VCaP (cell line): ENCODE measurements at regions not wholly inside any gene's neighbourhood (a gene's known extent, or its start where the extent isn't known, plus 50 kb on each side); places are given as distances from the start of the nearest gene placed in this dataset.

ENCODE experiments used
- H3K27ac ChIP-seq: fragments of 450-650 bp; 2 replicates; pipeline ENCODE4 v1.5.1; 2017
- TF ChIP-seq, protein P1 (sequence below): fragments of 450-650 bp; conservative IDR thresholded peaks from 2 replicates; pipeline ENCODE4 v1.5.1; 2017; ENCODE audit warnings: mild to moderate bottlenecking, moderate library complexity

- no peak overlapping the region for H3K27ac ChIP-seq
- TF ChIP-seq, protein P1, sequence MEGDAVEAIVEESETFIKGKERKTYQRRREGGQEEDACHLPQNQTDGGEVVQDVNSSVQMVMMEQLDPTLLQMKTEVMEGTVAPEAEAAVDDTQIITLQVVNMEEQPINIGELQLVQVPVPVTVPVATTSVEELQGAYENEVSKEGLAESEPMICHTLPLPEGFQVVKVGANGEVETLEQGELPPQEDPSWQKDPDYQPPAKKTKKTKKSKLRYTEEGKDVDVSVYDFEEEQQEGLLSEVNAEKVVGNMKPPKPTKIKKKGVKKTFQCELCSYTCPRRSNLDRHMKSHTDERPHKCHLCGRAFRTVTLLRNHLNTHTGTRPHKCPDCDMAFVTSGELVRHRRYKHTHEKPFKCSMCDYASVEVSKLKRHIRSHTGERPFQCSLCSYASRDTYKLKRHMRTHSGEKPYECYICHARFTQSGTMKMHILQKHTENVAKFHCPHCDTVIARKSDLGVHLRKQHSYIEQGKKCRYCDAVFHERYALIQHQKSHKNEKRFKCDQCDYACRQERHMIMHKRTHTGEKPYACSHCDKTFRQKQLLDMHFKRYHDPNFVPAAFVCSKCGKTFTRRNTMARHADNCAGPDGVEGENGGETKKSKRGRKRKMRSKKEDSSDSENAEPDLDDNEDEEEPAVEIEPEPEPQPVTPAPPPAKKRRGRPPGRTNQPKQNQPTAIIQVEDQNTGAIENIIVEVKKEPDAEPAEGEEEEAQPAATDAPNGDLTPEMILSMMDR: no peak
These were observed 156.6 kb upstream of the ADARB2 start for GRCh38 chr10:1893941-1894340.

GRCh38 chr10:1886039-1886438 lies 148.7 kb upstream of the ADARB2 start:
- H3K27ac ChIP-seq: no peak overlapping the region
- TF ChIP-seq, protein P1: no peak

DNA sequence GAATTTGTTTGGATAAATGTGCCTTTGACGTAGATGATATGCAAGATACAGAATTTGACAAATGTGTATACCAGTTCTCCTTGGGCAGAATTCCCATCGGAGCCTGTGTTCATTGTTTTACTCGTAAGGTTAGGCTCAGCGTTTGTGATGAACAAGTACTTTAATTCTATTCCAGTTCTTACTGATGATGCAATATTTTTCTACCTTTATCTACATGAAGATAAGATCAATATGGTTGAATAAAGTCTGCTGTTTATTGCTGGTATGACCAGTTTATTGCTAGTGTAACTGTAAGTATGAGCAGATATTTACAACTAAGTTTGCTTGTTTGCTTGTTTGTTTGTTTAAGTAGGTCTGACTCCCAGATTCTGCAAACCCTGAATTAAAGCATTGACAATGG lies 145.4 kb upstream of the ADARB2 start:
- TF ChIP-seq, protein P1: no peak
- H3K27ac ChIP-seq: no peak overlapping the region

GRCh38 chr10:1882180-1882579 lies 144.9 kb upstream of the ADARB2 start:
- no peak overlapping the region for H3K27ac ChIP-seq
- TF ChIP-seq, protein P1: no peak

GRCh38 chr10:1881636-1882035 lies 144.3 kb upstream of the ADARB2 start:
- TF ChIP-seq, protein P1: no peak

GRCh38 chr10:1874533-1874932 lies 137.2 kb upstream of the ADARB2 start:
- TF ChIP-seq, protein P1: no peak

More at GRCh38 chr10:1881636-1882035, 144.3 kb upstream of the ADARB2 start:
- no peak overlapping the region for H3K27ac ChIP-seq

DNA sequence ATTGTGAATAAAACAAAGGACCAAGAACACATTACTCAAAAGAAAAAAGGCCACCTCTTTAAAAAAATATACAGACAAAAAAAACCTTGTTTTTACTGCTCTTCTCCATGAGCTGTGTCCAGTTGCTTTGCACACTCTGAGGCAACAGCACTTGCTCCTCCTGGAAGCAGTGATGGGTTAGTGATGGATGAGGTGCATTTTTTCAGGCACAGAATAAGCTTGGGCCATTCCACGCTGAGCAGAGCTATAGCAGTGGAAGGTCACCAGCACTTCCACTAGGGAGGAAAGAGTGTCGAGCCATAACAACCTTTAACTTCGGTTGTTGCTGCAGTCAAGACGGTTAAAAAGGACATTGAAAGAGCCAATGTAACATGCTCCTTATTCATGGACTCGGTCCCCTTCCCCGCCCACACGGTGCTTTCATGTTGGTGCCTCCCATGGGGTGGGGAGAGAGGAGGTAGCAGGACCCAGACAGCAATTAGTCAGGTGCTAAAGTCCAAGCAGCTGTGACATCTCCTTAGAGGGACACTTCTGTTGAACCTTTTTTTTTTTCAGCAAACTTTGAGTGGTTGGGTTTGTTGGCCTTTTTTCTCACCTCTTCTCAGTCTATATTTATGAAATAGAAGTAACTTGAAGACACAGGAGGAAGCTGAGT lies 136.5 kb upstream of the ADARB2 start:
- TF ChIP-seq, protein P1: no peak
- H3K27ac ChIP-seq: no peak overlapping the region

More at GRCh38 chr10:1874533-1874932, 137.2 kb upstream of the ADARB2 start:
- H3K27ac ChIP-seq: no peak overlapping the region
